PC-3 (cell line): ENCODE measurements at regions not wholly inside any gene's neighbourhood (a gene's known extent, or its start where the extent isn't known, plus 50 kb on each side); places are given as distances from the start of the nearest gene placed in this dataset.
A peak's percentile ranks its signal among the peaks of the same experiment; 100 is the strongest.

Source experiments
- ATAC-seq: fragments of 200-7000 bp; cut with Tn5 transposase; 2 replicates; pipeline ENCODE4 v1.9.1; 2020; ENCODE audit warnings: mild to moderate bottlenecking, moderate library complexity
- BruUV-seq: library from RNA; stranded (reverse); fragments of 400-500 nt; replicated peaks from 2 replicates; lab custom pipeline; 2021; lab: Mats Ljungman, UMichigan
- CTCF ChIA-PET: fragments of 300-600 bp; sonication (Branson Sonifier 250); formaldehyde crosslinking; loops from one replicate; lab custom pipeline; 2022; ENCODE audit warnings: antibody characterized with exemption; lab: Charles Lee
- POLR2A ChIA-PET: fragments of 300-600 bp; sonication (Branson Sonifier 250); formaldehyde crosslinking; loops from one replicate; lab custom pipeline; 2022; ENCODE audit warnings: antibody characterized with exemption; ENCODE audit not compliant: unreplicated experiment; lab: Charles Lee
- DNase-seq: peaks from one replicate; pipeline ENCODE4 v3.0.0-alpha.2; 2015
- H2AFZ ChIP-seq: fragments of 300-600 bp; sonication (generic); 2 replicates; pipeline ENCODE4 v1.6.0; 2016; ENCODE audit warnings: antibody characterized with exemption, low read length
- H3F3A ChIP-seq: fragments of 300-600 bp; sonication (generic); one replicate; pipeline ENCODE4 v1.6.0; 2017; ENCODE audit warnings: antibody characterized with exemption, low read length, control low read depth, mild to moderate bottlenecking; ENCODE audit not compliant: unreplicated experiment
- H3K27ac ChIP-seq: fragments of 300-600 bp; sonication (generic); 2 replicates; pipeline ENCODE4 v1.5.1; 2016; ENCODE audit warnings: mild to moderate bottlenecking, low read length
- H3K27me3 ChIP-seq: fragments of 300-600 bp; sonication (generic); 2 replicates; pipeline ENCODE4 v1.6.1; 2016; ENCODE audit warnings: low read length, mixed read lengths
- H3K36me3 ChIP-seq: fragments of 300-600 bp; sonication (generic); 2 replicates; pipeline ENCODE4 v1.6.1; 2016; ENCODE audit warnings: low read depth, mixed run types, low read length, mixed read lengths
- H3K4me1 ChIP-seq: fragments of 300-600 bp; sonication (generic); 2 replicates; pipeline ENCODE4 v1.5.1; 2016; ENCODE audit warnings: low read length; ENCODE audit not compliant: insufficient read depth
- H3K4me2 ChIP-seq: fragments of 300-600 bp; sonication (generic); 2 replicates; pipeline ENCODE4 v1.6.0; 2016; ENCODE audit warnings: low read length
- H3K4me3 ChIP-seq: fragments of 300-600 bp; sonication (generic); 2 replicates; pipeline ENCODE4 v1.5.1; 2016; ENCODE audit warnings: mild to moderate bottlenecking, low read length, mixed read lengths
- H3K79me2 ChIP-seq: fragments of 300-600 bp; sonication (generic); 2 replicates; pipeline ENCODE4 v1.6.1; 2017; ENCODE audit warnings: low read length, mixed read lengths
- H3K9ac ChIP-seq: fragments of 300-600 bp; sonication (generic); 2 replicates; pipeline ENCODE4 v1.6.0; 2016; ENCODE audit warnings: mild to moderate bottlenecking, low read length
- H3K9me2 ChIP-seq: fragments of 300-600 bp; sonication (generic); replicated peaks from 2 replicates; pipeline ENCODE4 v1.6.1; 2016; ENCODE audit warnings: mixed run types, low read length, mixed read lengths
- H3K9me3 ChIP-seq: fragments of 300-600 bp; sonication (generic); 2 replicates; pipeline ENCODE4 v1.6.1; 2016; ENCODE audit warnings: low read length, mixed read lengths
- H4K20me1 ChIP-seq: fragments of 300-600 bp; sonication (generic); 2 replicates; pipeline ENCODE4 v1.6.1; 2016; ENCODE audit warnings: low read length, mixed read lengths
- EZH2 ChIP-seq: fragments of 300-600 bp; sonication (generic); IDR thresholded peaks from one replicate; pipeline ENCODE4 v1.6.1; 2017; ENCODE audit warnings: antibody characterized with exemption, mild to moderate bottlenecking, low read length; ENCODE audit not compliant: unreplicated experiment
- EZH2phosphoT487 ChIP-seq: fragments of 300-600 bp; sonication (generic); IDR thresholded peaks from 2 replicates; pipeline ENCODE4 v1.6.1; 2018; ENCODE audit warnings: mild to moderate bottlenecking, antibody characterized with exemption, low read length, borderline replicate concordance
- intact Hi-C: fragments of 100-400 bp; cut with micrococcal nuclease; formaldehyde crosslinking; loops from 2 replicates; pipeline ENCODE4 v1.9.0; 2023
- TF ChIP-seq, protein P1 (sequence below): fragments of 300-600 bp; sonication (generic); conservative IDR thresholded peaks from 2 replicates; pipeline ENCODE4 v1.5.1; 2017; ENCODE audit warnings: antibody characterized with exemption, low read depth, mild to moderate bottlenecking, low read length

DNA sequence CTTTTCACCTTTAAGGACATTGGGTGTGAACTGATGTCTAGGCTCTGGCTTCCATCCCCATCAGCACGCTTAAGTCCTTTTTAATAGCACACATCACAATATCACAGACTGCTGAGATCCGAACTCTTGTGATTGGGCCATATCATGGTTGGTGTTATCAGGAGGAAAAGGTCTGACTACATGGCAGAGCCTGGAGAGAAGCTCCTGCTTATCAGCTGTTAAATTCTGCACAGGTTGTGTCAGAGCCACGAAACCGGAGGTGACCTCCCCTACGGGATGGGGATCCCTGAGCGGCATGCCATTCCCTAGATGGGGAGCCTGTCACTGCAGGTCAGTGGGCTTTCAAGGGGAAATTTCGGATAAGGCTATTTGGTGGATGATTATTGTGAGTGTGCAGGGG, 182.4 kb downstream of the INHBA start:
- CTCF ChIA-PET: no interaction called here
- H3K9me2 ChIP-seq: no peaks in the 10 kb centered on the region
- no peak overlapping the region for H3K4me3 ChIP-seq
- H2AFZ ChIP-seq: no peak overlapping the region
- DNase-seq (no peak), ATAC-seq (no peak)
- no peak overlapping the region for H3K9ac ChIP-seq
- no peaks in the 10 kb centered on the region; the same call in 1 of the 2 replicates for H3K36me3 ChIP-seq
- no peaks in the 10 kb centered on the region for H3K27me3 ChIP-seq
- H4K20me1 ChIP-seq: no peaks in the 10 kb centered on the region
- no peaks in the 10 kb centered on the region for H3K79me2 ChIP-seq
- intact Hi-C loops: no loop called here
- no peak overlapping the region for H3K4me2 ChIP-seq
- BruUV-seq: no TSS peak
- H3K9me3 ChIP-seq: no peaks in the 10 kb centered on the region
- no peaks in the 10 kb centered on the region for H3K4me1 ChIP-seq
- no peak overlapping the region for H3K27ac ChIP-seq
- no peaks in the 10 kb centered on the region for H3F3A ChIP-seq
- TF ChIP-seq, protein P1, sequence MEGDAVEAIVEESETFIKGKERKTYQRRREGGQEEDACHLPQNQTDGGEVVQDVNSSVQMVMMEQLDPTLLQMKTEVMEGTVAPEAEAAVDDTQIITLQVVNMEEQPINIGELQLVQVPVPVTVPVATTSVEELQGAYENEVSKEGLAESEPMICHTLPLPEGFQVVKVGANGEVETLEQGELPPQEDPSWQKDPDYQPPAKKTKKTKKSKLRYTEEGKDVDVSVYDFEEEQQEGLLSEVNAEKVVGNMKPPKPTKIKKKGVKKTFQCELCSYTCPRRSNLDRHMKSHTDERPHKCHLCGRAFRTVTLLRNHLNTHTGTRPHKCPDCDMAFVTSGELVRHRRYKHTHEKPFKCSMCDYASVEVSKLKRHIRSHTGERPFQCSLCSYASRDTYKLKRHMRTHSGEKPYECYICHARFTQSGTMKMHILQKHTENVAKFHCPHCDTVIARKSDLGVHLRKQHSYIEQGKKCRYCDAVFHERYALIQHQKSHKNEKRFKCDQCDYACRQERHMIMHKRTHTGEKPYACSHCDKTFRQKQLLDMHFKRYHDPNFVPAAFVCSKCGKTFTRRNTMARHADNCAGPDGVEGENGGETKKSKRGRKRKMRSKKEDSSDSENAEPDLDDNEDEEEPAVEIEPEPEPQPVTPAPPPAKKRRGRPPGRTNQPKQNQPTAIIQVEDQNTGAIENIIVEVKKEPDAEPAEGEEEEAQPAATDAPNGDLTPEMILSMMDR: no peak
- TF ChIP-seq EZH2: no peak
- no peak for TF ChIP-seq EZH2phosphoT487
- POLR2A ChIA-PET: no interaction called here

DNA sequence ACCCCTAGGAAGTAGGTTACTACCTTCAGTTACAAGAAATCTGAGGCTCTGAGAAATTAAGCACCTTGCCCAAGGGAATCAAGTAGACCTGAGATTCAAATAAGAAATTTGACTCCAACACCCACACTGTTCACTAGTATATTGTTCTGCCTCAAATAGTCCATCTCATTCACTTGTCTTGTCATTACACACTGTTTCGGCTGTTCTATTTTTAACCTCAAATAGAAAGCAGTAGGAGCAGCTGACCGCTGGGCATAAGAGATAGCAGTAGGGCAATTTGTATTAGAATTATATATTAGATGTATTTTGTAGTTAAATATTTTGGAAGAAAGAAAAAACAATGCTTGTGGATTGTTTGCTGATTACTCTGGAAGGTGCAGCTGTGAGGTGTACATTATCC, 185.1 kb downstream of the INHBA start:
- H3K4me2 ChIP-seq: no peak overlapping the region
- H3K9ac ChIP-seq: no peak overlapping the region
- no peaks in the 10 kb centered on the region for H3F3A ChIP-seq
- H3K4me3 ChIP-seq: no peak overlapping the region
- no peaks in the 10 kb centered on the region for H3K4me1 ChIP-seq
- no peak for ATAC-seq
- no peaks in the 10 kb centered on the region for H3K79me2 ChIP-seq
- no peaks in the 10 kb centered on the region for H3K27me3 ChIP-seq
- TF ChIP-seq EZH2phosphoT487 (no peak), EZH2 (no peak)
- TF ChIP-seq, protein P1: no peak
- no peaks in the 10 kb centered on the region for H3K9me2 ChIP-seq
- CTCF ChIA-PET: interaction anchor here (0.5 kb wide), 1 partner anchor 185 kb away, joined by 3 read pairs; the partner anchor contains the start of gene INHBA
- intact Hi-C loops: no loop called here
- POLR2A ChIA-PET: no interaction called here
- H4K20me1 ChIP-seq: no peaks in the 10 kb centered on the region
- H3K36me3 ChIP-seq: no peaks in the 10 kb centered on the region
- H2AFZ ChIP-seq: no peak overlapping the region
- H3K9me3 ChIP-seq: no peaks in the 10 kb centered on the region
- DNase-seq: no peak
- H3K27ac ChIP-seq: no peak overlapping the region
- no TSS peak for BruUV-seq

DNA sequence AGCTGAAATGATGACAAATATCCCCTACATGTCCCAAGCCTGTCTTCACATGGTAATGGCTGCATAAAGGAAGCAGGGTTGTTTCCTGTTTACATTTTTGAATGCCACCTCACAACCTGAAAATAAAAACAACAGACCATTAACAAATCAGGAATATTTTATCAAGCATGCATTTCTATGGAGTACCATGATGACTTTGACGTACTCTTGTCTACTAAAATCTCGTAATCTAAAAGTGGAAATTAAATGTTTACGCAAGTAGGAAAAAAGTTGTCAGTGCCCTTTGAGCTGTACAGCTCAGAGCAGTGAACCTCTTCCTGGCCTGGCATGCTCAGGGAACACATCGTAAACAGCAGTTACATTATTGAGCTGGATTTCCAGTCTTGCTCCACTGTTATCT, 194.1 kb downstream of the INHBA start:
- peak; percentile 57 for ATAC-seq
- Histone ChIP-seq H3K4me3 (no peak overlapping the region), H4K20me1 (no peaks in the 10 kb centered on the region), H3K4me2 (no peak overlapping the region), H2AFZ (no peak overlapping the region), H3K27me3 (no peaks in the 10 kb centered on the region), H3K9ac (no peak overlapping the region), H3F3A (no peaks in the 10 kb centered on the region), H3K9me3 (no peaks in the 10 kb centered on the region), H3K36me3 (no peaks in the 10 kb centered on the region), H3K4me1 (0 out of 2 replicates have a peak, but pooled peaks cover 4% of the 10 kb centered on the region), H3K79me2 (no peaks in the 10 kb centered on the region), H3K27ac (no peak overlapping the region), H3K9me2 (no peaks in the 10 kb centered on the region)
- BruUV-seq: no TSS peak
- intact Hi-C loops: no loop called here
- ChIA-PET POLR2A (no interaction called here), CTCF (no interaction called here)
- TF ChIP-seq EZH2: no peak
- no peak for TF ChIP-seq EZH2phosphoT487
- TF ChIP-seq, protein P1: no peak
- no peak for DNase-seq
